Osteoblast (primary cell): ENCODE measurements at regions not wholly inside any gene's neighbourhood (a gene's known extent, or its start where the extent isn't known, plus 50 kb on each side); places are given as distances from the start of the nearest gene placed in this dataset.

ENCODE experiments used
- DNase-seq: peaks from one replicate; pipeline ENCODE4 v3.0.0; 2011; ENCODE audit warnings: low spot score, mixed read lengths; ENCODE audit not compliant: insufficient read length; ENCODE audit errors: missing footprints
- H2AFZ ChIP-seq: 2 replicates; pipeline ENCODE4 v1.6.0; 2011; ENCODE audit warnings: mild to moderate bottlenecking, low read length
- H3K27ac ChIP-seq: 2 replicates; pipeline ENCODE4 v1.5.1; 2011; ENCODE audit warnings: mild to moderate bottlenecking, low read depth, low read length, moderate library complexity
- H3K27me3 ChIP-seq: 2 replicates; pipeline ENCODE4 v1.6.0; 2012; ENCODE audit warnings: mild to moderate bottlenecking, control low read depth, inconsistent platforms, low read length, moderate library complexity; ENCODE audit not compliant: insufficient read depth
- H3K36me3 ChIP-seq: 2 replicates; pipeline ENCODE4 v1.5.1; 2011; ENCODE audit warnings: mild to moderate bottlenecking, low read length, control low read depth, moderate library complexity; ENCODE audit not compliant: insufficient read depth
- H3K4me1 ChIP-seq: 2 replicates; pipeline ENCODE4 v1.5.1; 2011; ENCODE audit warnings: mild to moderate bottlenecking, low read length, control low read depth, moderate library complexity; ENCODE audit not compliant: insufficient read depth
- H3K4me2 ChIP-seq: 2 replicates; pipeline ENCODE4 v1.6.0; 2011; ENCODE audit warnings: mild to moderate bottlenecking, low read length; ENCODE audit not compliant: insufficient read depth
- H3K4me3 ChIP-seq: fragments of 200-600 bp; sonication (generic); 3 replicates; pipeline ENCODE4 v1.5.1; 2012; ENCODE audit warnings: mild to moderate bottlenecking, low read length, inconsistent platforms; ENCODE audit not compliant: insufficient read depth
- H3K79me2 ChIP-seq: 2 replicates; pipeline ENCODE4 v1.6.0; 2012; ENCODE audit warnings: mild to moderate bottlenecking, low read length, control low read depth, inconsistent platforms; ENCODE audit not compliant: insufficient read depth
- H3K9me3 ChIP-seq: 2 replicates; pipeline ENCODE4 v1.5.1; 2011; ENCODE audit warnings: low read depth, low read length, control low read depth
- H4K20me1 ChIP-seq: 2 replicates; pipeline ENCODE4 v1.6.0; 2012; ENCODE audit warnings: mild to moderate bottlenecking, low read length, control low read depth; ENCODE audit not compliant: insufficient read depth
- TF ChIP-seq, protein P1 (sequence below): IDR thresholded peaks from 2 replicates; pipeline ENCODE4 v1.5.1; 2011; ENCODE audit warnings: mild to moderate bottlenecking, low read depth, low read length, moderate library complexity; ENCODE audit errors: extremely low read depth

DNA sequence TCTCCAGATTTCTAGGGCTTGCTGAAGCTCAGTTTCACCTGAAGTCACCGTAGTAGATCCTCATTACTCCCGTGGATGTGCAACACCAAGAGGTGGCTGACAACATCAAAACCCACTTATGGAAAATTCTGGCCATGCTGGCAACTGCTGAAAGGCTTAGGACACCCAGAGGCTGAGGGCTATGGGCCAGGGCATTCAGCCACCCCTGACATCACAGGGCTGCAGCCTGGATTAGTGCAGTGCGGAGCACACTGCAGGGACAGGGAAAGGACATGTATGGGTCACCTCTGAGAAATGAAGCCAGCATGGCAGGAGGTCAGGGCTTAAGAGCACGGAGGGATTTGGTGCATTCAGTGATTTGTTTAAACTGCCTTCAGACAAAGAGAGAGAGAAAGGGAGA lies 300.6 kb downstream of the TDRD15 start:
- H3K27me3 ChIP-seq, result no peaks in the 10 kb centered on the region
- DNase-seq, result no peak
- H2AFZ ChIP-seq, result no peak overlapping the region

DNA sequence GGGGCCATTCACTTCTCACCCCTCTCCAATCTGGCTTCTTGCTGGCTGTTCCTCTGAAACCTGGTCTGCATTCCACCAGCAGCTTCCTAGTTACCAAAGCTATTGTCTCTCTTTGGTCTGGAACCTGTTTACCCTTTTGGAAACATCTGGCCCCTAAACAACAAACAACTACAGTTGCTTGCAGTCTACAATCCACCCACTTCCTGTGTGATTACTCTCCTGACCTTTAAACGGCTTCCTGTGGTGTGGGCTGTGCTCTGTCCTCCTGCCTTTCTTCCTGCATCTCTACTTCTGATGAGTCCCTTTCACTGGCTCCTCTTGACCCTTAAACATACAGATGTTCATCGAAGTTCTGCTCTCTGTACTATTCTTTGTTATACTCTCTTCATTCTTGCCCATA lies 303.8 kb downstream of the TDRD15 start:
- Histone ChIP-seq H3K27me3 (no peaks in the 10 kb centered on the region), H3K27ac (no peak overlapping the region), H3K9me3 (peaks cover 6% of the 10 kb centered on the region), H3K4me1 (no peaks in the 10 kb centered on the region), H3K79me2 (no peaks in the 10 kb centered on the region), H2AFZ (no peak overlapping the region), H3K36me3 (no peaks in the 10 kb centered on the region), H3K4me3 (no peak overlapping the region), H3K4me2 (no peak overlapping the region), H4K20me1 (no peaks in the 10 kb centered on the region)
- TF ChIP-seq, protein P1, sequence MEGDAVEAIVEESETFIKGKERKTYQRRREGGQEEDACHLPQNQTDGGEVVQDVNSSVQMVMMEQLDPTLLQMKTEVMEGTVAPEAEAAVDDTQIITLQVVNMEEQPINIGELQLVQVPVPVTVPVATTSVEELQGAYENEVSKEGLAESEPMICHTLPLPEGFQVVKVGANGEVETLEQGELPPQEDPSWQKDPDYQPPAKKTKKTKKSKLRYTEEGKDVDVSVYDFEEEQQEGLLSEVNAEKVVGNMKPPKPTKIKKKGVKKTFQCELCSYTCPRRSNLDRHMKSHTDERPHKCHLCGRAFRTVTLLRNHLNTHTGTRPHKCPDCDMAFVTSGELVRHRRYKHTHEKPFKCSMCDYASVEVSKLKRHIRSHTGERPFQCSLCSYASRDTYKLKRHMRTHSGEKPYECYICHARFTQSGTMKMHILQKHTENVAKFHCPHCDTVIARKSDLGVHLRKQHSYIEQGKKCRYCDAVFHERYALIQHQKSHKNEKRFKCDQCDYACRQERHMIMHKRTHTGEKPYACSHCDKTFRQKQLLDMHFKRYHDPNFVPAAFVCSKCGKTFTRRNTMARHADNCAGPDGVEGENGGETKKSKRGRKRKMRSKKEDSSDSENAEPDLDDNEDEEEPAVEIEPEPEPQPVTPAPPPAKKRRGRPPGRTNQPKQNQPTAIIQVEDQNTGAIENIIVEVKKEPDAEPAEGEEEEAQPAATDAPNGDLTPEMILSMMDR, result no peak
- DNase-seq, result no peak

More for the DNA sequence above, 300.6 kb downstream of the TDRD15 start:
- H4K20me1 ChIP-seq, result no peaks in the 10 kb centered on the region
- no peaks in the 10 kb centered on the region for H3K36me3 ChIP-seq
- H3K9me3 ChIP-seq, result peaks cover 6% of the 10 kb centered on the region
- TF ChIP-seq, protein P1, result no peak
- H3K79me2 ChIP-seq, result no peaks in the 10 kb centered on the region
- H3K4me1 ChIP-seq, result no peaks in the 10 kb centered on the region
- H3K27ac ChIP-seq, result no peak overlapping the region
- H3K4me3 ChIP-seq, result no peak overlapping the region
- H3K4me2 ChIP-seq, result no peak overlapping the region

DNA sequence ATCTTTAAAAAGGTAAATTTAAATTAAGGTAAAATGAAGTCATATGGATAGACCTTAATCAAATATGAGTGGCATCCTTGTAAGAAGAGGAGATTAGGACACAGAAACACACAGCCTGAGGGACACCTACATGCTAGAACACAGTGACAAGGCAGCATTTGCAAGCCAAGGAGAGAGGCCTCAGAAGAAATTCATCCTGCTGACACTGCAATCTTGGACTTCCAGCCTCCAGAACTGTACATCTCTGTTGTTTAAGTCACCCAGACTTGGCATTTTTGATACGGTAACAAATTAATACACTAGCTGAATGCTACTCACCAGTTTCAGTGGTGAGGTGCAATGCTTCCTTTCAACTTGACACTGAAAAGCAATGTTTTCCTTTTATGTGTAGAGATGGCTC lies 305.0 kb downstream of the TDRD15 start:
- DNase-seq, result no peak
- H3K27ac ChIP-seq, result no peak overlapping the region

GRCh38 chr2:21429747-21430146 lies 306.0 kb downstream of the TDRD15 start:
- Histone ChIP-seq H3K4me3 (no peak overlapping the region), H2AFZ (no peak overlapping the region), H3K27ac (no peak overlapping the region), H3K36me3 (no peaks in the 10 kb centered on the region), H3K79me2 (no peaks in the 10 kb centered on the region), H3K27me3 (no peaks in the 10 kb centered on the region), H3K4me2 (no peak overlapping the region), H3K9me3 (no peaks in the 10 kb centered on the region), H3K4me1 (no peaks in the 10 kb centered on the region), H4K20me1 (no peaks in the 10 kb centered on the region)
- no peak for DNase-seq
- TF ChIP-seq, protein P1, result no peak

More for the DNA sequence above, 305.0 kb downstream of the TDRD15 start:
- no peaks in the 10 kb centered on the region for H3K36me3 ChIP-seq
- TF ChIP-seq, protein P1, result no peak
- no peaks in the 10 kb centered on the region for H4K20me1 ChIP-seq
- no peaks in the 10 kb centered on the region for H3K4me1 ChIP-seq
- peaks cover 2% of the 10 kb centered on the region for H3K9me3 ChIP-seq
- H3K4me3 ChIP-seq, result no peak overlapping the region
- no peak overlapping the region for H2AFZ ChIP-seq
- H3K27me3 ChIP-seq, result no peaks in the 10 kb centered on the region
- no peaks in the 10 kb centered on the region for H3K79me2 ChIP-seq
- H3K4me2 ChIP-seq, result no peak overlapping the region
